ENCODE measurements at regions not wholly inside any gene's neighbourhood (a gene's known extent, or its start where the extent isn't known, plus 50 kb on each side); places are given as distances from the start of the nearest gene placed in this dataset.

DNA sequence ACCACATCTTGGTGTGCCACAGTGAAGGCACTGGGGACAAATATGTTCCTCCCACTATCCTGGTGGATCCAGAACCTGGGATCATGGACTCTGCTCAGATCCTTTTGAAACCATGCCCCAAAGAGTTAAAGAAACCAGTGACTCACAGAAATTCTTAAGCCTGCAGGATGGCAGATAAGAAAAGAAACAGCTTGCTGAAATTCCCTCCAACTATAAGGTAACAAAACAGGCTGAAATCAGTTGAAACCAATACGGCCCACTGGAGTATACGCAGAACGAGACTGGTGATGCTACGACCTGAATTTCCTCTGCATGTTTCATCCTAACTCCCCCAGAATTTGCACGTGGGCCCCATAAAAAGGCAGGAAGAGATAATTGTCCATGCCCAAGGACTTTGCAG lies 209.6 kb downstream of the TJP1 start:
- TF ChIP-seq, protein P1, sequence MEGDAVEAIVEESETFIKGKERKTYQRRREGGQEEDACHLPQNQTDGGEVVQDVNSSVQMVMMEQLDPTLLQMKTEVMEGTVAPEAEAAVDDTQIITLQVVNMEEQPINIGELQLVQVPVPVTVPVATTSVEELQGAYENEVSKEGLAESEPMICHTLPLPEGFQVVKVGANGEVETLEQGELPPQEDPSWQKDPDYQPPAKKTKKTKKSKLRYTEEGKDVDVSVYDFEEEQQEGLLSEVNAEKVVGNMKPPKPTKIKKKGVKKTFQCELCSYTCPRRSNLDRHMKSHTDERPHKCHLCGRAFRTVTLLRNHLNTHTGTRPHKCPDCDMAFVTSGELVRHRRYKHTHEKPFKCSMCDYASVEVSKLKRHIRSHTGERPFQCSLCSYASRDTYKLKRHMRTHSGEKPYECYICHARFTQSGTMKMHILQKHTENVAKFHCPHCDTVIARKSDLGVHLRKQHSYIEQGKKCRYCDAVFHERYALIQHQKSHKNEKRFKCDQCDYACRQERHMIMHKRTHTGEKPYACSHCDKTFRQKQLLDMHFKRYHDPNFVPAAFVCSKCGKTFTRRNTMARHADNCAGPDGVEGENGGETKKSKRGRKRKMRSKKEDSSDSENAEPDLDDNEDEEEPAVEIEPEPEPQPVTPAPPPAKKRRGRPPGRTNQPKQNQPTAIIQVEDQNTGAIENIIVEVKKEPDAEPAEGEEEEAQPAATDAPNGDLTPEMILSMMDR (IDR thresholded peaks at IDR 0.05; ENCODE audit: control extremely low read depth, extremely low read depth) = no peak
- DNase-seq (no peak), ATAC-seq (ENCODE audit: insufficient read depth, low FRiP score) (no peak)
- H3K4me3 ChIP-seq = no peak overlapping the region
- H3K27me3 ChIP-seq (ENCODE audit: control insufficient read depth in 3 of 3, insufficient read depth in 3 of 3, low read length in 2 of 3) = peaks cover 0 to 4% (median 0%) of the 10 kb centered on the region in 3 donors
- peaks cover 0 to 2% (median 0%) of the 10 kb centered on the region in 4 donors for H3K9me3 ChIP-seq (ENCODE audit: control insufficient read depth in 4 of 4, insufficient read depth in 3 of 4, low read length in 3 of 4)
- H3K36me3 ChIP-seq (ENCODE audit: control insufficient read depth in 4 of 4, insufficient read depth in 4 of 4, low read length in 4 of 4) = no peaks in the 10 kb centered on the region
- H3K27ac ChIP-seq (ENCODE audit: low read depth in 1 of 2, low read length in 1 of 2) = no peak overlapping the region
- H3K9ac ChIP-seq (ENCODE audit: insufficient read depth in 1 of 2, low read length in 2 of 2) = no peak overlapping the region
- 27 to 49% methylated on average over 5 of the region's 5 CpGs for WGBS, 2 donors
- no peaks in the 10 kb centered on the region for H3K4me1 ChIP-seq (ENCODE audit: control insufficient read depth in 5 of 5, insufficient read depth in 5 of 5, low read length in 5 of 5)

DNA sequence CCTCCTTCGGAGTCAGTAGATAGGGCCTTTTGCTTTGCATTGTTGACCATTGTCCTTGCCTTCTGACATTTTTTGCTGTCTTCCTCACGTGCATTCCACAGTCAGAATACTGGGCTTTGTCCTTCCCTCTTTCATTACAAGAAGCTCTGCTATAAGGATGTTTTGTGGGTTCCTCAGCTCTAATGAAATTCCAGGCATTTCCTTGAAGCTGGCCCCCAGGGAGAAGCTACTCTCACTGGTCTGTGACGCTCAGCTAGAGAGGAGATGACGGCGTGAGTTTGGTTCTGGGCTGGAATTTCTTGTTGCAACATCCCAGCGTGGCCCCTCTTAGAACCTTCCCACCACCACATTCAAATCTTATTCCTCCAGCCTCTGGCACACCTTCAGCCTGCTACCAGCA lies 210.2 kb downstream of the TJP1 start:
- no peak overlapping the region for H3K4me3 ChIP-seq
- H3K9me3 ChIP-seq (ENCODE audit: control insufficient read depth in 4 of 4, insufficient read depth in 3 of 4, low read length in 3 of 4) = no peaks in the 10 kb centered on the region
- no peak overlapping the region for H3K27ac ChIP-seq (ENCODE audit: low read depth in 1 of 2, low read length in 1 of 2)
- TF ChIP-seq, protein P1 (IDR thresholded peaks at IDR 0.05; ENCODE audit: control extremely low read depth, extremely low read depth) = no peak
- ATAC-seq (ENCODE audit: insufficient read depth, low FRiP score) (no peak), DNase-seq (peak in 1 of 3 donors; percentile 10)
- WGBS, 2 donors = 35 to 44% methylated on average over 6 of the region's 6 CpGs
- no peak overlapping the region for H3K9ac ChIP-seq (ENCODE audit: insufficient read depth in 1 of 2, low read length in 2 of 2)
- no peaks in the 10 kb centered on the region for H3K4me1 ChIP-seq (ENCODE audit: control insufficient read depth in 5 of 5, insufficient read depth in 5 of 5, low read length in 5 of 5)
- H3K36me3 ChIP-seq (ENCODE audit: control insufficient read depth in 4 of 4, insufficient read depth in 4 of 4, low read length in 4 of 4) = no peaks in the 10 kb centered on the region
- peaks cover 0 to 4% (median 0%) of the 10 kb centered on the region in 3 donors for H3K27me3 ChIP-seq (ENCODE audit: control insufficient read depth in 3 of 3, insufficient read depth in 3 of 3, low read length in 2 of 3)

DNA sequence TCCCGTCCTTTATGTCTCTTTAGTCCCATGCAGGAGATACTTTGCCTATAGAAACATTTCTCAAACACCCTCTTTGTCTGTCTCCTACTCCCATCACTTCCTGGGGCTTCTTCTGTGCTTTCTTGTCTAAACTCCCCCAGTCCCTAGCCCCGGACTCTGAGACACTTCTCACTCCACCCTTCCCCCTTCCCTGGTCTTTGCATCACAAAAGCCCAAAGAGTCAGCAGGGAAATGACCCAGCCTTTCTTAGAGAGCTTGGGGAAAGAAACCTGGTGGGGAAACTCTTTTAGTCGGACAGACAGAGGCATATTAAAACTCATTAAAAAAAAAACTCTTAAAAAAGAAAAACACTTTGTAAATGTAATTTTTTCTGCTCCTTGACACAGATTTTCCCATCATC lies 211.2 kb downstream of the TJP1 start:
- no peak for DNase-seq
- H3K9ac ChIP-seq (ENCODE audit: insufficient read depth in 1 of 2, low read length in 2 of 2) = no peak overlapping the region
- no peak for ATAC-seq (ENCODE audit: insufficient read depth, low FRiP score)
- TF ChIP-seq, protein P1 (IDR thresholded peaks at IDR 0.05; ENCODE audit: control extremely low read depth, extremely low read depth) = no peak
- H3K4me3 ChIP-seq = no peak overlapping the region
- no peaks in the 10 kb centered on the region for H3K36me3 ChIP-seq (ENCODE audit: control insufficient read depth in 4 of 4, insufficient read depth in 4 of 4, low read length in 4 of 4)
- 47 to 54% methylated on average over 3 of the region's 3 CpGs for WGBS, 2 donors
- no peak overlapping the region for H3K27ac ChIP-seq (ENCODE audit: low read depth in 1 of 2, low read length in 1 of 2)
- H3K27me3 ChIP-seq (ENCODE audit: control insufficient read depth in 3 of 3, insufficient read depth in 3 of 3, low read length in 2 of 3) = peaks cover 0 to 4% (median 0%) of the 10 kb centered on the region in 3 donors
- no peaks in the 10 kb centered on the region for H3K9me3 ChIP-seq (ENCODE audit: control insufficient read depth in 4 of 4, insufficient read depth in 3 of 4, low read length in 3 of 4)
- H3K4me1 ChIP-seq (ENCODE audit: control insufficient read depth in 5 of 5, insufficient read depth in 5 of 5, low read length in 5 of 5) = no peaks in the 10 kb centered on the region

DNA sequence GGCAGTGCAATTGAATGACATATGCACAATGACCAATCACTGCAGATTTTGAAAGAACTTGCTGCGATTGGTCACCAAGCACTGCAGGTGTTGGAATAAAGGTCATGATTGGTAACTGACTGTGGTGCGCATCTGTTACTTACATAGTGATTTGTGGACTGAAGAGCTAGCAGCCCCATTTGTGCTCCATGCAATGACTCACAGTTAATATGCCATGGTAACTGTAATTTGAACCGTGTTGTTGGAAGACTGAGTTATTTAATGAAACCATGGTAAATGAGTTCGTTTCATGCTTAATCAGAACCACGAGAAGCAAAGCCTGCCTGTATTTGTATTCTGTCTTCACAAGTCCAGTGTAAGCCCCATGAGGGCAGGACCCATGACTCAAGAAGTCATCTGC lies 220.5 kb downstream of the TJP1 start:
- Histone ChIP-seq H3K9me3 (ENCODE audit: control insufficient read depth in 4 of 4, insufficient read depth in 3 of 4, low read length in 3 of 4) (peaks cover 0 to 3% (median 0%) of the 10 kb centered on the region in 4 donors), H3K4me1 (ENCODE audit: control insufficient read depth in 5 of 5, insufficient read depth in 5 of 5, low read length in 5 of 5) (no peaks in the 10 kb centered on the region), H3K27me3 (ENCODE audit: control insufficient read depth in 3 of 3, insufficient read depth in 3 of 3, low read length in 2 of 3) (no peaks in the 10 kb centered on the region), H3K9ac (ENCODE audit: insufficient read depth in 1 of 2, low read length in 2 of 2) (no peak overlapping the region), H3K4me3 (no peak overlapping the region), H3K36me3 (ENCODE audit: control insufficient read depth in 4 of 4, insufficient read depth in 4 of 4, low read length in 4 of 4) (no peaks in the 10 kb centered on the region), H3K27ac (ENCODE audit: low read depth in 1 of 2, low read length in 1 of 2) (no peak overlapping the region)
- TF ChIP-seq, protein P1 (IDR thresholded peaks at IDR 0.05; ENCODE audit: control extremely low read depth, extremely low read depth) = no peak
- no peak for DNase-seq
- ATAC-seq (ENCODE audit: insufficient read depth, low FRiP score) = no peak
- WGBS, 2 donors = 93% methylated on average over 5 of the region's 5 CpGs

Data from lung (tissue), 11 donors.